Neutrophil (primary cell): ENCODE measurements at regions not wholly inside any gene's neighbourhood (a gene's known extent, or its start where the extent isn't known, plus 50 kb on each side); places are given as distances from the start of the nearest gene placed in this dataset.

Experiments
- H3K27ac ChIP-seq: fragments of 200-600 bp; sonication (generic); 2 replicates; pipeline ENCODE4 v1.5.1; 2016; ENCODE audit warnings: mild to moderate bottlenecking, moderate library complexity
- H3K27me3 ChIP-seq: fragments of 200-600 bp; sonication (generic); 2 replicates; pipeline ENCODE4 v1.6.0; 2016; ENCODE audit warnings: mild to moderate bottlenecking
- H3K36me3 ChIP-seq: fragments of 200-600 bp; sonication (generic); 2 replicates; pipeline ENCODE4 v1.5.1; 2017
- H3K4me1 ChIP-seq, 2 experiments: fragments of 200-600 bp in 1 of 2; sonication (generic) in 1 of 2; 1 replicate in 1 of 2; 2 replicates in 1 of 2; pipeline versions ENCODE4 v1.5.1 to v1.6.1; 2013 to 2016; ENCODE audit warnings: low read depth in 1 of 2, low read length in 1 of 2, mild to moderate bottlenecking in 1 of 2, moderate library complexity in 1 of 2; ENCODE audit not compliant: control insufficient read depth in 1 of 2, insufficient read depth in 1 of 2
- H3K4me3 ChIP-seq, 2 experiments: fragments of 200-600 bp in 1 of 2; sonication (generic) in 1 of 2; 1 replicate in 1 of 2; 2 replicates in 1 of 2; pipeline ENCODE4 v1.5.1; 2013 to 2016; ENCODE audit warnings: low read depth in 1 of 2, low read length in 1 of 2, mild to moderate bottlenecking in 1 of 2, moderate library complexity in 1 of 2
- H3K9me3 ChIP-seq: fragments of 200-600 bp; sonication (generic); 2 replicates; pipeline ENCODE4 v1.5.1; 2016
- CTCF ChIP-seq: fragments of 200-600 bp; sonication (generic); IDR thresholded peaks from 2 replicates; pipeline ENCODE4 v1.5.1; 2016; ENCODE audit warnings: antibody characterized with exemption

GRCh38 chr11:16412525-16413172, 56.3 kb upstream of the SOX6 start:
- Histone ChIP-seq H3K27me3 (no peaks in the 10 kb centered on the region), H3K4me1 (no peaks in the 10 kb centered on the region), H3K36me3 (no peaks in the 10 kb centered on the region), H3K27ac (no peak overlapping the region), H3K4me3 (no peak overlapping the region), H3K9me3 (no peaks in the 10 kb centered on the region)
- TF ChIP-seq CTCF = no peak

- H3K36me3 ChIP-seq = no peaks in the 10 kb centered on the region
- TF ChIP-seq CTCF = no peak
- no peaks in the 10 kb centered on the region for H3K9me3 ChIP-seq
- H3K4me3 ChIP-seq = no peak overlapping the region
- H3K27ac ChIP-seq = no peak overlapping the region
- H3K4me1 ChIP-seq = no peaks in the 10 kb centered on the region
- H3K27me3 ChIP-seq = no peaks in the 10 kb centered on the region
These were observed 54.1 kb upstream of the SOX6 start for GRCh38 chr11:16410479-16410878.

GRCh38 chr11:16408619-16409018, 52.3 kb upstream of the SOX6 start:
- Histone ChIP-seq H3K9me3 (no peaks in the 10 kb centered on the region), H3K27me3 (no peaks in the 10 kb centered on the region), H3K4me3 (no peak overlapping the region), H3K27ac (no peak overlapping the region), H3K36me3 (no peaks in the 10 kb centered on the region), H3K4me1 (no peaks in the 10 kb centered on the region)
- no peak for TF ChIP-seq CTCF

- Histone ChIP-seq H3K27me3 (no peaks in the 10 kb centered on the region), H3K4me3 (no peak overlapping the region), H3K27ac (no peak overlapping the region), H3K9me3 (no peaks in the 10 kb centered on the region), H3K36me3 (no peaks in the 10 kb centered on the region), H3K4me1 (no peaks in the 10 kb centered on the region)
- TF ChIP-seq CTCF = no peak
These were observed 49.9 kb upstream of the SOX6 start for GRCh38 chr11:16406226-16406625.
